H7 (cell line): ENCODE measurements at regions not wholly inside any gene's neighbourhood (a gene's known extent, or its start where the extent isn't known, plus 50 kb on each side); places are given as distances from the start of the nearest gene placed in this dataset.
A peak's percentile ranks its signal among the peaks of the same experiment; 100 is the strongest.

Experiments used
- DNase-seq: peaks from one replicate; pipeline ENCODE4 v3.0.0; 2012
- H3K27me3 ChIP-seq: 2 replicates; pipeline ENCODE4 v1.6.0; 2011; ENCODE audit warnings: mild to moderate bottlenecking, low read length; ENCODE audit not compliant: control insufficient read depth, insufficient read depth
- H3K36me3 ChIP-seq: replicated peaks from 2 replicates; pipeline ENCODE4 v1.5.1; 2011; ENCODE audit warnings: low read length; ENCODE audit not compliant: control insufficient read depth, insufficient read depth
- H3K4me3 ChIP-seq: 2 replicates; pipeline ENCODE4 v1.5.1; 2011; ENCODE audit warnings: low read depth, mild to moderate bottlenecking, control low read depth, low read length, moderate library complexity; ENCODE audit not compliant: insufficient read depth

DNA sequence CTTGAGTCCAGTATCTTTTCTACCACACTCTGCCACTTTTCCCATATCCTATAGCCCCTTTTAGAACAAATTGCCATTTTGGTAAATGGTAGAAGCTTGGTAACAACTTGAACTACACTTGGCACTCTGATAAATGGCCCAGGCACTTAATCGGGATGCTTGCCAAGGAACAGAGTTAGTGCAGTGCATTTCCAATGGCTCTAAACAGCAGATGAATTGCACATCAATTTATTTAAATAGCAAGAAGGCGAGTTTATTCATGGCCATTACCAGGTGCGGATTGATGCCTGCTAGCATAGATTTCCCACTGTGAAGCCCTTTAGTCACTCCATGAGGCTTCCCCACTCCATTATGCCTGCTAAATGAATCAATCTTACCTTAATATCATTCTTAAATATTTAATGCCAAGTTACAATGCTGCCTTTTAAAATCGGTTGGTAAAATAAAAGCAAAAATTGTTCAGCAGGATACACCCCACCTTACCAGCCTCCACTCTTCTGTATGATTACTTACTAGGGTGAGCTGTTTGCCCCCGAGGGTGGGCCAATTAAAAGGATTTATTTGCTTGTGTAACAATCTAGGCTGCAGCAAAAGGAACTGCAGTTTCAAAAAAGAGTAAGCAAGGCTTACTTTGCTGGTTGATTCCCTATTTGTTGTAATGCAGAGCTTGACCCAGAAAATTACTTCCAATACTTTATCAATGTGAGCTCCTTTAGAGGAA, 136.0 kb upstream of the ARHGAP42 start:
- no peaks in the 10 kb centered on the region for H3K36me3 ChIP-seq
- no peak overlapping the region for H3K4me3 ChIP-seq
- H3K27me3 ChIP-seq = no peaks in the 10 kb centered on the region
- no peak for DNase-seq

DNA sequence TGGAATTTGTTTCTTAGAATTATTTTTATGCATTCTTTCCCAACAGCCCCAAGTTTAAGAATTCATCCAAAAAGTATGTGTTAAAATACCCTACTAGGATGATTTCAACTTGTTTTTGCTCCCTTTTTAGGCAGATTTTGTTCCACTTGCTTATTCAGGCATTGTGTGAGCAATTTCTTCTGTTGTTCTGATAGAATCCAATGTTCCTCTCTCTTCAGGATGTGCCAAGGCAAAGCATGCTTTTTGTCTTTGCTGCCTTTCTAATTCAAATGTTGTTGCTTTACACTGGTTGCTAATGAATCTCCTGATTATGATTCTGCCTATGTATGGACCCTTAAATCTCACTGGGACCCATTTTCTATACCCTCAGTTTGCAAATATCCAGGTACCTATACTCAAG, 131.2 kb upstream of the ARHGAP42 start:
- Histone ChIP-seq H3K27me3 (no peaks in the 10 kb centered on the region), H3K4me3 (no peak overlapping the region), H3K36me3 (no peaks in the 10 kb centered on the region)
- no peak for DNase-seq

DNA sequence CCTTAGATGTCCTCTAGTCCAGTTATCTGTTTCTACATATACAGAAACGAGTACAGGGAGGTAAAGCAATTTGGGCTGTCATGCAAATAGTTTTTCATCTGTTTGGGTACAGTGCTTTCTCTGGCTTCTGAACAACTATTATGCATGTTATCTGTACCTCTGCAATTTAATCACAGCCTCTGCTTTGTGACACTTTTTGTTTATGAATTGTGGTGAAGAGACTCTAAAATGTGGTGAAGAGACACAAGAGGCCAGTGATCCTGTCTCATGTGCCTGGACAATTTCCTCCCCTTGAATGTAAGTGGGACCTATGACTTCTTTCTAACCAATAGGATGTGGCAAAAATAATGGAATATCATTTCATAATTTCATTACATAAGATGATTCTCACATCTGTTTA, 130.3 kb upstream of the ARHGAP42 start:
- Histone ChIP-seq H3K4me3 (no peak overlapping the region), H3K27me3 (no peaks in the 10 kb centered on the region), H3K36me3 (no peaks in the 10 kb centered on the region)
- DNase-seq = no peak

DNA sequence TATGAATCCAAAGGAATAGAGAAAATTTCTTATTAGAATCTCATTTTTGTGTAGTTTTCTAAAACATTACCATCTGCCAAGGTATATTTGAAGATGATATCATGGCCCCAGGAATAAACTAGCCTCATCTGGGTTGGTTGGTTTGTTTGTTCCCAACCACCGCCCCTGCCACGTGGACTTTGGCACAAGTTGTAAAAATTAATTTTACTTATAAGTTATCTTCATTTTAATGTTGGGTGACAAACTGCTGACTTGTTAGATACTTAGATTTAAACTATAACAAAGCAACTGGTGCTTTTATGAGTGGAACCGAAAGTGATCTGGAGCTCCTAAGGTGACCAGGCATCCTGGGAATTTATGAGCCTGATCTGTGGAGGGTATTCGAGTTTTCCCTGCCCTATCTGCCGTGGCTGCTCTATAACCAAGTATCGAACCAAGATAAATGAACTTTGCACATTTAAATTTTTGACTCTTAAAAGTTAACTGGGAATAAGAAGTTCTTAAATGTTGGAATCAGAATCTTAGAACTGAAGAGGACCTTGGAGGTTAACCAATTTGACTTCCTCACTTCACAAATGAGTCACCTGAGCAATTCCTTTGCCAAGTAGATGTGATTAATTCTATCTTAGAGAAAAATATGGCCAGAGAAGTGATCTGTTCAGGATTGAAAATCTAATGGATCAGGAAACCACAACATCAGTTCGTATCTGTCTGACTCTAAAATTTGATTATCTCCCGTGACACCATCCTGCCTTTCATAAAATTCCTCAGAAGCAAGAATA, 129.1 kb upstream of the ARHGAP42 start:
- DNase-seq = no peak
- Histone ChIP-seq H3K27me3 (no peaks in the 10 kb centered on the region), H3K4me3 (no peak overlapping the region), H3K36me3 (no peaks in the 10 kb centered on the region)

DNA sequence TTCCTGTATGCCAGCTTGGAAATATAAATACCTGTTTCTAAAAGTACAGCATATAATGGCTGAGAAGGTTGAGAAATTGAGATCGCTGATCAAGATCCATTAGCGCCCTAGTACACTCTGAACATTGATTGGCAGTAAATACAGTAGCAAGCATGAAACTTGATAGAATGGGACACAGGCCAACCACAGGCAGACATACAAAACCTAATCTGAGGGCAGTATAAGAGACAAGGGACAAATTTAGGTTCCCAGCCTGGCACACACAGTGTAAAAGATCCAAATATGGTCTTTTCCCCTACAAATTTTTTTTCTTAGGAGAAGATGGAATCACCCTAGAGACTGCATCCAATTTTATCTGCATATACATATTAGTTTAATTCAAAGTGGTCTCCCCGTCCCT, 126.5 kb upstream of the ARHGAP42 start:
- Histone ChIP-seq H3K4me3 (no peak overlapping the region), H3K27me3 (no peaks in the 10 kb centered on the region; the same call in 1 of the 2 replicates), H3K36me3 (no peaks in the 10 kb centered on the region)
- no peak for DNase-seq

DNA sequence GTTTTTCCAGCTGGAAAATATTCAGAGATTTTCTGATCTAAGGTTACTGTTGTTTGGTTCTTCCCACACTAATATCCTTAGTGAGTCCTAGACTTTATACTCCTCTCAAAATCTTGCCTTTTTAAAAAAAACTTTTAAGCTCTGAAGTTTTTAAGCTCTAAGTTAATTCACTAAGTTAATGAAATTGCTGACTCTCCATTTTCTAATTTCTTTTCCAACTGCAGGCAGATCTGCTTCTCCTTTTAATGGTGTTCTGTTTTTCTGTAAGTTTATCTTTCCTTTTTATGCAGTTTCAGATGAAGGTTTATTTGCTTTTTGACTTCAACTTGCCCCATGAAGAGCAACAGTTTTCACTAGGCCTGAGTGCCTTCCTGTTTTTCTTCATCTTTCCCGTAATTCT, 125.8 kb upstream of the ARHGAP42 start:
- no peak overlapping the region for H3K4me3 ChIP-seq
- DNase-seq = no peak
- no peaks in the 10 kb centered on the region for H3K36me3 ChIP-seq
- H3K27me3 ChIP-seq = no peaks in the 10 kb centered on the region; the same call in 1 of the 2 replicates

DNA sequence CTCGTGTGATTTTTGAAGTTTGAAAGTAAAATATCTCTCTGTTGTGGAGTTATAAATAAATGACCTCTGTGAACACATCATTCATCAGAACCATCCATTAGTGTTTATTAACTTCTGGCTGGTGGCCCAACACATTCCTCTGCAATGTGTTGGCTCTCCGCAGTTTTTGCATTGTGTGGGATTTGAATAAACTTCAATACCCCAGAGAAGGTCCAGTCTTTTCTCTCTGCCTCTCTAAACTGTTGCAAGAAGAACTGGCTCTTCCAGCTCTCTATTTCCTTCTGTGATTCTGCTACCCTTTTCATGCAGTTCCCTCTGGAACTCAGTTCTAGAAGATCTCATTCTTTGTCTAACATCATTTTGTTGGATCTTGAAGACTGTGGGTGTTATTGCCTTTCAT, 125.0 kb upstream of the ARHGAP42 start:
- no peak overlapping the region for H3K4me3 ChIP-seq

DNA sequence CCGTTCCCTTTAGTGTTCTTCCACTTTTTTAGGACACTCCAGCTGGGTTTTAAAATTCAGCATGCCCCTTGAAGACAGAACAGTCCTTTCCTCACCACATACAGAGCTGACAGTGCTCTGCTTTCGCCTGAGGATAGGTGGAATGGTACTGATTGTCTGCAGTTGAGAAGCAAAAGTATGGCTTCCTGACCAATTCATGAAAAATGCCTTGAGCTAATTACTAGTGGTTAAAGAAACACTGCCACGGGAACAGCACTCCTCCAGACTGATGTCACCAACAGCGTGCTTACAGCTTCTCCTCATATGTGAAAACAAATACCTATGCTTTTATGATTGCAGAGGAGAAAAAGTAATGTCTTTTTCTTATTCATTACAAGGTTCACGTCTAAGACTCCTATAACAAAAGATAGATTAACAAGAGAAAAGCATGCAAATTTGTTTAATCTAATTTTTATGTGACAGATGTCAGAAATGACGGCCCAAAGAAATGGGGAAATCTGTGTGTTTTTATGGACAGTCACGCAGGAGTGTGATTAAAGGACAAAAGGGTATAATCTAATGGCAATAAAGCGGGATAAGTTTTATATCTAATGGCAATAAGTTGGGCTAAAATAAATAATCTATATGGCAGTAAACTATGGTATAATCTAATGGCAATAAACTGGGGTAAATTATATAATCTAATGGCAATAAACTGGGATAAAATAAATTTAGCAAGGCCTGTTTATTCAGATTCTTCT, 123.4 kb upstream of the ARHGAP42 start:
- H3K4me3 ChIP-seq = no peak overlapping the region
- no peak for DNase-seq
- H3K27me3 ChIP-seq = no peaks in the 10 kb centered on the region; the same call in 1 of the 2 replicates
- no peaks in the 10 kb centered on the region for H3K36me3 ChIP-seq

More for the DNA sequence above, 125.0 kb upstream of the ARHGAP42 start:
- DNase-seq = no peak
- H3K36me3 ChIP-seq = no peaks in the 10 kb centered on the region
- no peaks in the 10 kb centered on the region; the same call in 1 of the 2 replicates for H3K27me3 ChIP-seq

DNA sequence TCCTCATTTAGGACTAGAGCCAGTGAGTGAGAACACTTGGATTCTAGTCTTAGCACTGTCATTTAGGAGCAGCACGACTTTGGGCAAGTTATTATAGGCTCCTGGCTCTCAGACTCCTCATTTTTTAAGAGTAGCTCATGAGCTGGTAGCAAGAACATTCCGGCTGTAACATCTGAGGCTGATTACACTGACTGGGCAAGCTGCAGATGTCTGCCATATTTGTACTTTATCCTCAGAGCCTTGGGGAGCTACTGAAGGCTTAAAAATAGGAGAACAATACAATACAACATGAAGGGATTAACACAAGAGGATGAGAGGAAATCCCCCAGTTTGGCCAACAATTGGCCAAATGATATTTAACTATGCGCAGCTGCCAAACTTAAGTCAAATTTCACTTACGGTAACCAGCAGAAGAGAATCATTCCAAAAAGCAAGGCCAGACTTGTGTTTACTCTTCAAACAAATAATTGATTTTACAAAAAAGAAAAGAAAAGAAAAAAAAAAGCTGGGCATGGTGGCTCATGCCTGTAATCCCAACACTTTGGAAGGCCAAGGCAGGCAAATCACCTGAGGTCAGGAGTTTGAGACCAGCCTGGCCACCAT, 113.1 kb upstream of the ARHGAP42 start:
- no peaks in the 10 kb centered on the region for H3K36me3 ChIP-seq
- H3K27me3 ChIP-seq = no peaks in the 10 kb centered on the region
- no peak for DNase-seq
- no peak overlapping the region for H3K4me3 ChIP-seq

DNA sequence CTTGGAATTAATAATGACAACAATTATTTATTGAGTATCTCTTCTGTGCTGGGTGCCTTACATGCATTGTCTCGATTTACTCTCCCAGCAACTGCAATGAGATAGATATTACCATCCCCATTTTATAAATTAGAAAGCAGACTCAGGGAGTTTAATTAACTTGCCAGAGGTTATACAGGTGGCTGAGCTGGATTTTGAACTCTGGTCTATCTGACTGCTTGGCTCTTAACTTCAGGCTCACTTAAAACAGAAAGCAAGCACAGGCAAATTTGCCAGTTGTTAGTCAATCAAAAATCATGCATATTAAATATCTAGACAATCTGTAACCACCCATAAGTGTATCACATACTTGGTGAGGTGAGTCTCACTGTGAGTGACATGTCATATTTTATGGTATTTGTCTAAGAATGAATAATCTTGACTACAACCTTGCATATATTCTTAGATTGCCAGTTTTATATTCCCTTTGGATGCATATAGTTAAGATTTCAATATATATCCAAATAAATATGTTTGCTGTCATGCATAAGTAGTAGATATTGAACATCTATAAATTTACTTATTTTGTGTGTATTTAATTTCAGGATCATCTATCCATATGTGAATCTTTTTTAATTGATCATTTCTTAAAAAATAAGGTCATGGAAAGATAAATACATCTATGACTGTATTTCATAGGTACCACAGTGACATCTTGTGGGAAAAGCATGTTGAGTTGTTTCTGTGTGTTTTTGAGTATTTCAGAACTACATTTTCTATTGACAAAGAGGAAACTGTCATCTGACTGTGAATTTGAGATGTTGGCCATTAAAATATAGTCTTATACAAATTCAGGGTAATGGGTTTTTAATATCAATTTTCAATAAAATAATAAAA, 112.0 kb upstream of the ARHGAP42 start:
- DNase-seq = no peak

DNA sequence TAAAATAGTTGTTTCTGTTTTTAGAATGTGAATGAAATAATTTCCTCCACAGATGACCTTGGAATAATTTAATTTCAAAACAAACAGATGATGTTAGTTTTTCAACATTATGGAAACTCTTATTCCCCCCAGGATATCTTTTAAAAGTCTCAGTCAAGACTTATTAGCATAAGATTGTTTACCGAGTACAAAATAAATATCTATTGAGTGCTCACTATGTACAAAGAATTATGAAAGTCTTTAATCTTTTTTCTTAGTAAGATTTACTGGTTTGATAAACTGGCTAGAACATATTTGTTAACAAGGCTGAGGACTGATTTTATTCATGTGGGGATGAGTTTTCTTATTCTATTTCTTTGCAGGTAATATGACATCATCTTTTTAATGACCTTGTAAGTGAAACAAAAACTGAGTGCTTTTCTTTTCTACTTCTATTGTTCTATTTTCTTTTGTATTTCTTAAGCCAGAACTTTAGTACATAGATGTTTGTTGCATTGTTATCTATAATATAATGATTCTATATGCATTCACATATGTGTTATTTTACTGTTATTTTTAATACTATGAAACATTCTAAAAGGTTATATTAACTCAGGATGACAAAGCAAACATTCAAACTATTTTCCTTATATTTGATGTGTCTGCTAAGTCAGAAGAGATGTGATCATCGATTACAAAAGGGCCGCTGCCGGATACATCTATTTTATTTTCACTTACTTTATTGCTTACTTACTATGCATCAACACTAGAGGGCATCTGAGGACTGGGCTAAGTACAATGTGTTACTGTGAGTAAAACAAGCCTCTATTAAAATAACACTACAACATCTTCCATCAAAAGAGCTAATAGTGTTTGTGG, 111.0 kb upstream of the ARHGAP42 start:
- no peaks in the 10 kb centered on the region for H3K27me3 ChIP-seq
- DNase-seq = peak; percentile 23
- no peak overlapping the region for H3K4me3 ChIP-seq
- H3K36me3 ChIP-seq = no peaks in the 10 kb centered on the region

More for the DNA sequence above, 112.0 kb upstream of the ARHGAP42 start:
- Histone ChIP-seq H3K4me3 (no peak overlapping the region), H3K27me3 (no peaks in the 10 kb centered on the region), H3K36me3 (no peaks in the 10 kb centered on the region)

DNA sequence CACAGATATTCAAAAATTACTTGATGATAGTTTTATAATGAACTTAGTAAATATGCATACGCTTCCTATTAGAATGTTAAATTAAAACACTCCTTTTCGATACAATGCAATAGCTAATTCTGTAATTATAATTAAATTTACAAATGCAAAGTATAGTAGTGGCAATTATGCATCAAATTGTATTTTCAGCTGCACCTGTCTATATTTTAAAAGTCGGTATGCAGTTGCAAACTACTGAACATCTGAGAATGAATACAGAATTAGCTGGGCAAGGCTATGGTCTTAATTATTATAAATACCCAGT, 110.4 kb upstream of the ARHGAP42 start:
- DNase-seq = no peak
- Histone ChIP-seq H3K36me3 (no peaks in the 10 kb centered on the region), H3K27me3 (no peaks in the 10 kb centered on the region), H3K4me3 (no peak overlapping the region)

DNA sequence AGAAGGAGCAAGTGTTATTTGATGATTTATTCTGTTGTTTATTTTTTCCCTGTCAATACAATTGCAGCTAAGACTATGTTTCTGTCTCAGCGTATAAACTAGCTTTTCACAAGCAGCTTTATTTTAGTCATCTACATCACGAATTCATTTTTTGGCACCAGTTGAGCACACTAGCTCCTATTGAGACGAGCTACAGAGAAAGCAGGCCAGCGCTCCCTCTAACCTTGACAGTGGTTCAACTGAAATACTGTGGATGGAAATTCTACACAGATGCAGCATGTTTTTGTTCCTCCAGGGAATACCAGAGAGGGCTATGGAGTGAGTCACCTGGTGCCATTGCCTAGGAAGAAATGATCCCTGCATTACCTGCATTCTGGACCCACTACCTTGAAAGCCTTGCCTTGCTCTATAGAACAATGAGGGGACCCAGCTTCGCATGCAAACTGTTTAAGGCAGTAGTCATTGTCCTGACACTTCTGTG, 108.2 kb upstream of the ARHGAP42 start:
- no peaks in the 10 kb centered on the region for H3K27me3 ChIP-seq
- DNase-seq = peak; percentile 8
- no peaks in the 10 kb centered on the region for H3K36me3 ChIP-seq
- H3K4me3 ChIP-seq = no peak overlapping the region
